Smooth muscle cell (in vitro differentiated cells): ENCODE measurements at regions not wholly inside any gene's neighbourhood (a gene's known extent, or its start where the extent isn't known, plus 50 kb on each side); places are given as distances from the start of the nearest gene placed in this dataset.

Experiments used
- DNase-seq: peaks from one replicate; lab custom pipeline; 2025; ENCODE audit not compliant: unreplicated experiment; lab: John Stamatoyannopoulos, UW
- H2AFZ ChIP-seq: fragments of 200-600 bp; sonication (generic); 2 replicates; pipeline ENCODE4 v1.6.0; 2016; ENCODE audit warnings: antibody characterized with exemption, low read depth, mild to moderate bottlenecking
- H3F3A ChIP-seq: fragments of 200-600 bp; sonication (generic); 2 replicates; pipeline ENCODE4 v1.6.0; 2017; ENCODE audit warnings: antibody characterized with exemption, low read depth
- H3K27ac ChIP-seq: fragments of 200-600 bp; sonication (generic); 2 replicates; pipeline ENCODE4 v1.5.1; 2016; ENCODE audit warnings: low read depth, mild to moderate bottlenecking
- H3K27me3 ChIP-seq: fragments of 200-600 bp; sonication (generic); 2 replicates; pipeline ENCODE4 v1.6.1; 2016; ENCODE audit warnings: low read depth, mild to moderate bottlenecking
- H3K36me3 ChIP-seq: fragments of 200-600 bp; sonication (generic); 2 replicates; pipeline ENCODE4 v1.5.1; 2016; ENCODE audit warnings: low read depth
- H3K4me1 ChIP-seq: fragments of 200-600 bp; sonication (generic); 2 replicates; pipeline ENCODE4 v1.5.1; 2016; ENCODE audit warnings: low read depth
- H3K4me2 ChIP-seq: fragments of 200-600 bp; sonication (generic); 2 replicates; pipeline ENCODE4 v1.6.0; 2016; ENCODE audit warnings: mild to moderate bottlenecking
- H3K4me3 ChIP-seq: fragments of 200-600 bp; sonication (generic); 2 replicates; pipeline ENCODE4 v1.5.1; 2016; ENCODE audit warnings: mild to moderate bottlenecking
- H3K79me2 ChIP-seq: fragments of 200-600 bp; sonication (generic); 2 replicates; pipeline ENCODE4 v1.6.0; 2016; ENCODE audit warnings: low read depth, mild to moderate bottlenecking
- H3K9ac ChIP-seq: fragments of 200-600 bp; sonication (generic); 2 replicates; pipeline ENCODE4 v1.6.0; 2016; ENCODE audit warnings: low read depth
- H3K9me3 ChIP-seq: fragments of 200-600 bp; sonication (generic); replicated peaks from 2 replicates; pipeline ENCODE4 v1.5.1; 2016; ENCODE audit warnings: low read depth
- H4K20me1 ChIP-seq: fragments of 200-600 bp; sonication (generic); 2 replicates; pipeline ENCODE4 v1.6.0; 2016; ENCODE audit warnings: low read depth
- WGBS: methylation state at CpG from one replicate; pipeline ENCODE4 v1.1.7; 2016; ENCODE audit warnings: low lambda C conversion rate; 5-methylcytosine and 5-hydroxymethylcytosine counted together
- TF ChIP-seq, protein P1 (sequence below): fragments of 200-600 bp; sonication (generic); IDR thresholded peaks from 2 replicates; pipeline ENCODE4 v1.5.1; 2017; ENCODE audit warnings: borderline replicate concordance, mild to moderate bottlenecking, antibody characterized with exemption; ENCODE audit not compliant: insufficient read depth, poor library complexity, severe bottlenecking

DNA sequence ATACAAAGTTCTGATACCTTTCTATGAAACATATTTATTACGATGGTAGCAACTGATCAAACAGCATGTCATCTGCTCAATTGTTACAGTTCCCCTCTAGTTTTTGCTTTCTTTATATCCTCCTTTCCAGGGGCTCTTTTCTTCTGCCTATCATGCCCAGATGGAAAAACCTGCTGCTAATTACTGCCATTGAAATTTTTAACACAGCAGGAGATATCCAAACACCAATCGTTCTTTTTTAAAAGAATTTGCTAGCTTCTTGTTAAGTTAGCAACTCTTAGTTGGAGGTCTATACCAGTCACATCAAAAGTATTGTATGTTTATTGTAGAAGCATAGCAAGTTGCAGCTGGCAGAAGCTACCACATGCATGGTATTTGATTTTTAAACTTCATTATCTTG lies 768.5 kb downstream of the NXPH1 start:
- no peak for DNase-seq
- Histone ChIP-seq H3K27ac (peak overlapping the region; percentile 55), H3K4me3 (no peak overlapping the region), H3K79me2 (no peaks in the 10 kb centered on the region), H3K27me3 (no peaks in the 10 kb centered on the region), H3K9ac (no peak overlapping the region), H3K9me3 (no peaks in the 10 kb centered on the region), H3F3A (peaks cover 19% of the 10 kb centered on the region), H2AFZ (peak overlapping the region; percentile 88), H3K36me3 (no peaks in the 10 kb centered on the region), H4K20me1 (no peaks in the 10 kb centered on the region), H3K4me1 (peaks cover 23% of the 10 kb centered on the region), H3K4me2 (peak overlapping the region; percentile 37)
- WGBS = 54% methylated on average over 2 of the region's 2 CpGs
- TF ChIP-seq, protein P1, sequence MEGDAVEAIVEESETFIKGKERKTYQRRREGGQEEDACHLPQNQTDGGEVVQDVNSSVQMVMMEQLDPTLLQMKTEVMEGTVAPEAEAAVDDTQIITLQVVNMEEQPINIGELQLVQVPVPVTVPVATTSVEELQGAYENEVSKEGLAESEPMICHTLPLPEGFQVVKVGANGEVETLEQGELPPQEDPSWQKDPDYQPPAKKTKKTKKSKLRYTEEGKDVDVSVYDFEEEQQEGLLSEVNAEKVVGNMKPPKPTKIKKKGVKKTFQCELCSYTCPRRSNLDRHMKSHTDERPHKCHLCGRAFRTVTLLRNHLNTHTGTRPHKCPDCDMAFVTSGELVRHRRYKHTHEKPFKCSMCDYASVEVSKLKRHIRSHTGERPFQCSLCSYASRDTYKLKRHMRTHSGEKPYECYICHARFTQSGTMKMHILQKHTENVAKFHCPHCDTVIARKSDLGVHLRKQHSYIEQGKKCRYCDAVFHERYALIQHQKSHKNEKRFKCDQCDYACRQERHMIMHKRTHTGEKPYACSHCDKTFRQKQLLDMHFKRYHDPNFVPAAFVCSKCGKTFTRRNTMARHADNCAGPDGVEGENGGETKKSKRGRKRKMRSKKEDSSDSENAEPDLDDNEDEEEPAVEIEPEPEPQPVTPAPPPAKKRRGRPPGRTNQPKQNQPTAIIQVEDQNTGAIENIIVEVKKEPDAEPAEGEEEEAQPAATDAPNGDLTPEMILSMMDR = no peak

DNA sequence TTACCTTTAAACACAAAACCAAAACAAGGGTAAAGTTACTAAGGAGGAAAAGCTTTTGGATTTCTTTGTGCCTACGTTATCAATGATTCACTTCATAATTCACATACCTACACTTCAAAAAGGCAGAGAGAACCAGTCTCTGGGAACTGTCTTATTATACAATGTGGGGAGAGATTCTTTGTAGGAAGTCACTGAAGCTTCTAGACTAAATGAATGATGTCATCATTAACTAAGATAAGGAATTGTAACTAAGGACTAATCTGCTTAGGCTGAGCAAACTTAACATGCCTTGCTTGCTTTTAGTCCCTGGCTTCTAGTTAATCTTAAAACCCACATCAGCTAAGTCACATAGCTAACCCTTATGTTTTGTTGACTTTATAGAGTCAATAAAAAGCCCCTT lies 771.2 kb downstream of the NXPH1 start:
- H3F3A ChIP-seq = peaks cover 19% of the 10 kb centered on the region
- DNase-seq = no peak
- no peaks in the 10 kb centered on the region for H3K27me3 ChIP-seq
- no peaks in the 10 kb centered on the region for H3K9me3 ChIP-seq
- peak overlapping the region; percentile 58 for H3K4me2 ChIP-seq
- H3K79me2 ChIP-seq = no peaks in the 10 kb centered on the region
- H4K20me1 ChIP-seq = no peaks in the 10 kb centered on the region
- H2AFZ ChIP-seq = peak overlapping the region; percentile 4
- H3K4me3 ChIP-seq = no peak overlapping the region
- H3K9ac ChIP-seq = peak overlapping the region; percentile 79
- WGBS = 3% methylated on average over 1 of the region's 1 CpG
- peaks cover 17% of the 10 kb centered on the region for H3K4me1 ChIP-seq
- TF ChIP-seq, protein P1 = no peak
- no peaks in the 10 kb centered on the region for H3K36me3 ChIP-seq
- H3K27ac ChIP-seq = peak overlapping the region; percentile 95

DNA sequence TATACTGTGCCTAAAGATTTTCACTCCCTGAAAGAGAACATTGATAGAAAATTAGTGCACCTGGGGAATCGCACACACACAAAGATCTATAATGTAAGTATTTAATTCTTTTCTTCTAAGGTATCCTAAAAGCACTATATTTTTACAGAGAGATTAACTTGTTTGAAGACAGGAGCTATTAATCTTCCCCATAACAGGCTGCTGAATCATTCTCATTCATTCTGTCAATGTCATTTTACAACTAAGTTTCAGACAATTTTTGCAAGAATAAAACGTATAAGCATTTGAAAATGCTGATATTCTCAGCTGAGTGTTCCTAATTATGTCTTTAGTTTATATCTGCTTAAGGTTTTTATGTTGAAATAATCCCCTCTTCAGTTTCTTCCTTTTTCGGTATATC lies 776.7 kb downstream of the NXPH1 start:
- no peak overlapping the region for H3K4me2 ChIP-seq
- no peaks in the 10 kb centered on the region for H3K9me3 ChIP-seq
- H3K79me2 ChIP-seq = no peaks in the 10 kb centered on the region
- H4K20me1 ChIP-seq = no peaks in the 10 kb centered on the region
- no peak for DNase-seq
- no peak overlapping the region for H3K4me3 ChIP-seq
- no peak overlapping the region for H3K9ac ChIP-seq
- peaks cover 4% of the 10 kb centered on the region for H3F3A ChIP-seq
- no peaks in the 10 kb centered on the region for H3K36me3 ChIP-seq
- H3K27me3 ChIP-seq = no peaks in the 10 kb centered on the region
- no peaks in the 10 kb centered on the region for H3K4me1 ChIP-seq
- 81% methylated on average over 3 of the region's 3 CpGs for WGBS
- no peak overlapping the region for H3K27ac ChIP-seq
- H2AFZ ChIP-seq = no peak overlapping the region
- TF ChIP-seq, protein P1 = no peak

DNA sequence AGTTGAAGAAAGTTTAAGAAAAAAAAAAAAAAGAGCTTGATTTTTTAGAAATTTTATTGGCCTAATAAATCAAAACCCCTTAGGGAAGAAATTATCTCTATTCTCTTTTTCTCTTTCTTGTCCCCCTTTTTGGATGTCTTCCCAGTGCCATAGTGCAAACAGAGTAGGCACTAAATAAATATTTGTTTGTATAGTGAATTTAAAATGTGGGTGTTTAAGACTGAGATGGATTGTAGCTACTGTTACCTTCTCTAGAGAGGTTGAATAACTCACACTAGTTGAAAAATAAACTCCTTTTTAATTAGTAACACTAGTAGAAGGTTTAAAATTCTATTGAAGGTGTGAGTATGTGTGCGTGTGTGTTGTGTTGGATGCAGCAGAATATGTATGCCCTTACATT lies 783.8 kb downstream of the NXPH1 start:
- H3K9ac ChIP-seq = no peak overlapping the region
- no peaks in the 10 kb centered on the region for H3K36me3 ChIP-seq
- 100% methylated on average over 1 of the region's 1 CpG for whole genome bisulfite sequencing
- H3K27ac ChIP-seq = no peak overlapping the region
- H3K4me2 ChIP-seq = no peak overlapping the region
- H2AFZ ChIP-seq = no peak overlapping the region
- H3F3A ChIP-seq = no peaks in the 10 kb centered on the region
- H3K27me3 ChIP-seq = no peaks in the 10 kb centered on the region
- no peaks in the 10 kb centered on the region for H3K4me1 ChIP-seq
- H3K4me3 ChIP-seq = no peak overlapping the region
- DNase-seq = no peak
- no peaks in the 10 kb centered on the region for H4K20me1 ChIP-seq
- no peaks in the 10 kb centered on the region for H3K79me2 ChIP-seq
- TF ChIP-seq, protein P1 = no peak
- no peaks in the 10 kb centered on the region for H3K9me3 ChIP-seq
